GM23338 (cell line): ENCODE measurements at regions not wholly inside any gene's neighbourhood (a gene's known extent, or its start where the extent isn't known, plus 50 kb on each side); places are given as distances from the start of the nearest gene placed in this dataset.

ENCODE experiments used
- ATAC-seq: fragments of 200-7000 bp; cut with Tn5 transposase; 3 replicates; pipeline ENCODE4 v1.9.1; 2020
- DNase-seq: peaks from one replicate; pipeline ENCODE4 v3.0.0-alpha.2; 2015; ENCODE audit warnings: low spot score
- H2AFZ ChIP-seq: fragments of 200-600 bp; sonication (generic); 2 replicates; pipeline ENCODE4 v1.8.0; 2016; ENCODE audit warnings: antibody characterized with exemption, mild to moderate bottlenecking, moderate library complexity
- H3F3A ChIP-seq: fragments of 200-600 bp; sonication (generic); replicated peaks from 2 replicates; pipeline ENCODE4 v1.8.0; 2017; ENCODE audit warnings: antibody characterized with exemption, mixed run types, low read depth
- H3K27ac ChIP-seq: fragments of 200-600 bp; sonication (generic); 2 replicates; pipeline ENCODE4 v1.6.1; 2016; ENCODE audit warnings: low read depth
- H3K27me3 ChIP-seq: fragments of 200-600 bp; sonication (generic); 2 replicates; pipeline ENCODE4 v1.8.0; 2016; ENCODE audit warnings: mild to moderate bottlenecking, mixed run types, moderate library complexity; ENCODE audit not compliant: insufficient read depth
- H3K36me3 ChIP-seq: fragments of 200-600 bp; sonication (generic); 2 replicates; pipeline ENCODE4 v1.8.0; 2016; ENCODE audit warnings: mild to moderate bottlenecking; ENCODE audit not compliant: insufficient read depth
- H3K4me1 ChIP-seq: fragments of 200-600 bp; sonication (generic); 2 replicates; pipeline ENCODE4 v1.8.0; 2016; ENCODE audit warnings: mild to moderate bottlenecking, moderate library complexity; ENCODE audit not compliant: insufficient read depth
- H3K4me2 ChIP-seq: fragments of 200-600 bp; sonication (generic); 2 replicates; pipeline ENCODE4 v1.7.1; 2017; ENCODE audit warnings: mixed run types
- H3K4me3 ChIP-seq: fragments of 200-600 bp; sonication (generic); 2 replicates; pipeline ENCODE4 v1.6.1; 2016; ENCODE audit warnings: mixed run types
- H3K79me2 ChIP-seq: fragments of 200-600 bp; sonication (generic); replicated peaks from 2 replicates; pipeline ENCODE4 v1.8.0; 2017; ENCODE audit warnings: mild to moderate bottlenecking; ENCODE audit not compliant: insufficient read depth
- H3K9me2 ChIP-seq: fragments of 200-600 bp; sonication (generic); 2 replicates; pipeline ENCODE4 v1.8.0; 2017; ENCODE audit not compliant: insufficient read depth
- H4K20me1 ChIP-seq: fragments of 200-600 bp; sonication (generic); replicated peaks from 2 replicates; pipeline ENCODE4 v1.8.0; 2017; ENCODE audit warnings: mild to moderate bottlenecking; ENCODE audit not compliant: insufficient read depth
- H3K27ac Mint-ChIP-seq: 2 replicates; pipeline ENCODE4 v1.8.0; 2020; ENCODE audit warnings: inconsistent platforms, mild to moderate bottlenecking, moderate library complexity, mixed read lengths
- H3K27me3 Mint-ChIP-seq: 3 replicates; pipeline ENCODE4 v1.8.0; 2022; ENCODE audit warnings: low read depth, mild to moderate bottlenecking, moderate library complexity, mixed read lengths, inconsistent platforms; ENCODE audit not compliant: insufficient read depth, poor library complexity
- H3K36me3 Mint-ChIP-seq: 3 replicates; pipeline ENCODE4 v1.8.0; 2021; ENCODE audit warnings: low read depth, mild to moderate bottlenecking, inconsistent platforms, moderate library complexity, mixed read lengths
- H3K4me1 Mint-ChIP-seq: 3 replicates; pipeline ENCODE4 v1.8.0; 2020; ENCODE audit warnings: mild to moderate bottlenecking, inconsistent platforms, mixed read lengths
- H3K4me3 Mint-ChIP-seq: 3 replicates; pipeline ENCODE4 v1.8.0; 2021; ENCODE audit warnings: moderate library complexity, mild to moderate bottlenecking, inconsistent platforms, mixed read lengths
- H3K9me3 Mint-ChIP-seq: 3 replicates; pipeline ENCODE4 v1.8.0; 2020; ENCODE audit warnings: moderate library complexity, mild to moderate bottlenecking, inconsistent platforms, mixed read lengths
- CREB1 ChIP-seq: fragments of 250-450 bp; sonication (Bioruptor Pico); IDR thresholded peaks from 2 replicates; pipeline ENCODE4 v1.5.0; 2020; ENCODE audit warnings: low read depth, mild to moderate bottlenecking, moderate library complexity
- EZH2 ChIP-seq: fragments of 200-600 bp; sonication (generic); IDR thresholded peaks from one replicate; pipeline ENCODE4 v1.8.0; 2017; ENCODE audit warnings: antibody characterized with exemption, mild to moderate bottlenecking, low read depth; ENCODE audit not compliant: unreplicated experiment
- EZH2phosphoT487 ChIP-seq: fragments of 200-600 bp; sonication (generic); IDR thresholded peaks from one replicate; pipeline ENCODE4 v1.8.1; 2018; ENCODE audit warnings: antibody characterized with exemption; ENCODE audit not compliant: unreplicated experiment
- JUNB ChIP-seq: IDR thresholded peaks from one replicate; pipeline ENCODE4 v1.6.1; 2016; ENCODE audit warnings: antibody characterized with exemption; ENCODE audit not compliant: unreplicated experiment
- NANOG ChIP-seq: IDR thresholded peaks from 2 replicates; pipeline ENCODE4 v1.6.1; 2016; ENCODE audit warnings: antibody characterized with exemption, borderline replicate concordance
- POLR2AphosphoS5 ChIP-seq: IDR thresholded peaks from 2 replicates; pipeline ENCODE4 v1.6.1; 2016; ENCODE audit warnings: antibody characterized with exemption, low read depth
- STAT1 ChIP-seq: IDR thresholded peaks from one replicate; pipeline ENCODE4 v1.6.1; 2016; ENCODE audit warnings: antibody characterized with exemption; ENCODE audit not compliant: unreplicated experiment
- ZNF114 ChIP-seq: fragments of 250-450 bp; sonication (Bioruptor Pico); IDR thresholded peaks from 2 replicates; pipeline ENCODE4 v1.5.0; 2020; ENCODE audit warnings: mild to moderate bottlenecking, moderate library complexity
- ZNF331 ChIP-seq: fragments of 250-450 bp; sonication (Bioruptor Pico); IDR thresholded peaks from 2 replicates; pipeline ENCODE4 v1.5.0; 2020; ENCODE audit warnings: low read depth, mild to moderate bottlenecking, moderate library complexity
- TF ChIP-seq, protein P1 (sequence below): IDR thresholded peaks from one replicate; pipeline ENCODE4 v1.6.1; 2018; ENCODE audit warnings: antibody characterized with exemption; ENCODE audit not compliant: unreplicated experiment
- TF ChIP-seq, protein P2 (sequence below): fragments of 250-450 bp; sonication (Bioruptor Pico); IDR thresholded peaks from 2 replicates; pipeline ENCODE4 v1.5.0; 2020; ENCODE audit warnings: mild to moderate bottlenecking, moderate library complexity
- TF ChIP-seq, protein P3 (sequence below): IDR thresholded peaks from 2 replicates; pipeline ENCODE4 v1.6.1; 2016; ENCODE audit warnings: antibody characterized with exemption
- TF ChIP-seq, protein P4 (sequence below), 2 experiments: fragments of 200-600 bp in 1 of 2; sonication (generic) in 1 of 2; conservative IDR thresholded peaks; 2 replicates each; pipeline versions ENCODE4 v1.5.1 to v1.6.1; 2016 to 2017; ENCODE audit warnings: antibody characterized with exemption in 2 of 2, low read depth in 2 of 2, mild to moderate bottlenecking in 2 of 2, moderate library complexity in 1 of 2

DNA sequence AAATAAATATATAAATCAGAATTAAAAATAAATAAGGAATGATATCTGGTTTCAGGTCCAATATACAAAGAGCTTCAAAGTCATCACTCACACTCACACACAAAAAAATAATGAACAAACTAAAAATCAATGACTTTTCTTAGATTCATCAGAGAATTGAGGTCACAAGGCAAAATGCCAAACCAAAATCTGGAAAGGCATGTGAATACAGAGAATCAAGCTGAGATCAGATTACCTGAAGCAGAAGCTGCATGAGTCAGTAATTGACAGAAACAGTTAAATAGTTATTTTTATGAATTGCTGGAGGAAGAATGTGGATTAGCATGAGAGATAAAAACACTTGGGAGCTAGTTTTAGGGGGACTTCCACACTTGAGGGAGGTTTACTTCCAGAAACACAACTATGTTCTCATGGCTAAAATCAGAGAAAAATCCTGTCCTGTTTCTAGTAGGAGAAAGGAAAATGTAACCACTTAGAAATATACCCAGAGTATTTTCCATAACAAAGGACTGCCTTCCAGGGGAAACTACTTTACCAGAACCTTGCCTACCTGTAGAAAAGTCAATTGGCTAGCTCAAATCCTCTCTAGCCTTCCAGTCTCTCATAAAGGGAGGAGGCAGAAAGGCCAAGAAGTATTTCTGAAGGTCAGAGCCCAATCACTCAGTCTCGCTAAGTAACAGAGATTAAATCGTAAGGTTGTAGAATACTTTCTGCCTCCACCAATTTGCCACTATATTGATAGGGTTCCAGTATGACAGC, 536.6 kb upstream of the NR5A2 start:
- Histone ChIP-seq H3K36me3 (0 out of 2 replicates have a peak, but pooled peaks cover 3% of the 10 kb centered on the region), H4K20me1 (no peaks in the 10 kb centered on the region), H3K9me2 (no peaks in the 10 kb centered on the region), H3K27me3 (no peaks in the 10 kb centered on the region), H3K4me2 (no peak overlapping the region), H2AFZ (no peak overlapping the region), H3K4me1 (peaks cover 4% of the 10 kb centered on the region; the same call in 1 of the 2 replicates), H3K27ac (peak overlapping the region; percentile 1; the same call in 1 of the 2 replicates), H3K4me3 (no peak overlapping the region), H3K79me2 (no peaks in the 10 kb centered on the region), H3F3A (no peaks in the 10 kb centered on the region)
- peaks cover 9% of the 10 kb centered on the region; the same call in 2 of the 3 replicates for H3K36me3 Mint-ChIP-seq
- no peaks in the 10 kb centered on the region for H3K27me3 Mint-ChIP-seq
- peak; percentile 53; the same call in 2 of the 3 replicates for ATAC-seq
- H3K9me3 Mint-ChIP-seq: peaks cover 20% of the 10 kb centered on the region
- H3K27ac Mint-ChIP-seq: peak overlapping the region; percentile 78
- peaks cover 17% of the 10 kb centered on the region for H3K4me1 Mint-ChIP-seq
- no peak overlapping the region for H3K4me3 Mint-ChIP-seq
- TF ChIP-seq, protein P1, sequence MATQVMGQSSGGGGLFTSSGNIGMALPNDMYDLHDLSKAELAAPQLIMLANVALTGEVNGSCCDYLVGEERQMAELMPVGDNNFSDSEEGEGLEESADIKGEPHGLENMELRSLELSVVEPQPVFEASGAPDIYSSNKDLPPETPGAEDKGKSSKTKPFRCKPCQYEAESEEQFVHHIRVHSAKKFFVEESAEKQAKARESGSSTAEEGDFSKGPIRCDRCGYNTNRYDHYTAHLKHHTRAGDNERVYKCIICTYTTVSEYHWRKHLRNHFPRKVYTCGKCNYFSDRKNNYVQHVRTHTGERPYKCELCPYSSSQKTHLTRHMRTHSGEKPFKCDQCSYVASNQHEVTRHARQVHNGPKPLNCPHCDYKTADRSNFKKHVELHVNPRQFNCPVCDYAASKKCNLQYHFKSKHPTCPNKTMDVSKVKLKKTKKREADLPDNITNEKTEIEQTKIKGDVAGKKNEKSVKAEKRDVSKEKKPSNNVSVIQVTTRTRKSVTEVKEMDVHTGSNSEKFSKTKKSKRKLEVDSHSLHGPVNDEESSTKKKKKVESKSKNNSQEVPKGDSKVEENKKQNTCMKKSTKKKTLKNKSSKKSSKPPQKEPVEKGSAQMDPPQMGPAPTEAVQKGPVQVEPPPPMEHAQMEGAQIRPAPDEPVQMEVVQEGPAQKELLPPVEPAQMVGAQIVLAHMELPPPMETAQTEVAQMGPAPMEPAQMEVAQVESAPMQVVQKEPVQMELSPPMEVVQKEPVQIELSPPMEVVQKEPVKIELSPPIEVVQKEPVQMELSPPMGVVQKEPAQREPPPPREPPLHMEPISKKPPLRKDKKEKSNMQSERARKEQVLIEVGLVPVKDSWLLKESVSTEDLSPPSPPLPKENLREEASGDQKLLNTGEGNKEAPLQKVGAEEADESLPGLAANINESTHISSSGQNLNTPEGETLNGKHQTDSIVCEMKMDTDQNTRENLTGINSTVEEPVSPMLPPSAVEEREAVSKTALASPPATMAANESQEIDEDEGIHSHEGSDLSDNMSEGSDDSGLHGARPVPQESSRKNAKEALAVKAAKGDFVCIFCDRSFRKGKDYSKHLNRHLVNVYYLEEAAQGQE: no peak
- no peak for TF ChIP-seq EZH2
- TF ChIP-seq ZNF114: no peak
- no peak for TF ChIP-seq JUNB
- no peak for TF ChIP-seq EZH2phosphoT487
- TF ChIP-seq CREB1: no peak
- TF ChIP-seq POLR2AphosphoS5: no peak
- no peak for TF ChIP-seq STAT1
- TF ChIP-seq, protein P2, sequence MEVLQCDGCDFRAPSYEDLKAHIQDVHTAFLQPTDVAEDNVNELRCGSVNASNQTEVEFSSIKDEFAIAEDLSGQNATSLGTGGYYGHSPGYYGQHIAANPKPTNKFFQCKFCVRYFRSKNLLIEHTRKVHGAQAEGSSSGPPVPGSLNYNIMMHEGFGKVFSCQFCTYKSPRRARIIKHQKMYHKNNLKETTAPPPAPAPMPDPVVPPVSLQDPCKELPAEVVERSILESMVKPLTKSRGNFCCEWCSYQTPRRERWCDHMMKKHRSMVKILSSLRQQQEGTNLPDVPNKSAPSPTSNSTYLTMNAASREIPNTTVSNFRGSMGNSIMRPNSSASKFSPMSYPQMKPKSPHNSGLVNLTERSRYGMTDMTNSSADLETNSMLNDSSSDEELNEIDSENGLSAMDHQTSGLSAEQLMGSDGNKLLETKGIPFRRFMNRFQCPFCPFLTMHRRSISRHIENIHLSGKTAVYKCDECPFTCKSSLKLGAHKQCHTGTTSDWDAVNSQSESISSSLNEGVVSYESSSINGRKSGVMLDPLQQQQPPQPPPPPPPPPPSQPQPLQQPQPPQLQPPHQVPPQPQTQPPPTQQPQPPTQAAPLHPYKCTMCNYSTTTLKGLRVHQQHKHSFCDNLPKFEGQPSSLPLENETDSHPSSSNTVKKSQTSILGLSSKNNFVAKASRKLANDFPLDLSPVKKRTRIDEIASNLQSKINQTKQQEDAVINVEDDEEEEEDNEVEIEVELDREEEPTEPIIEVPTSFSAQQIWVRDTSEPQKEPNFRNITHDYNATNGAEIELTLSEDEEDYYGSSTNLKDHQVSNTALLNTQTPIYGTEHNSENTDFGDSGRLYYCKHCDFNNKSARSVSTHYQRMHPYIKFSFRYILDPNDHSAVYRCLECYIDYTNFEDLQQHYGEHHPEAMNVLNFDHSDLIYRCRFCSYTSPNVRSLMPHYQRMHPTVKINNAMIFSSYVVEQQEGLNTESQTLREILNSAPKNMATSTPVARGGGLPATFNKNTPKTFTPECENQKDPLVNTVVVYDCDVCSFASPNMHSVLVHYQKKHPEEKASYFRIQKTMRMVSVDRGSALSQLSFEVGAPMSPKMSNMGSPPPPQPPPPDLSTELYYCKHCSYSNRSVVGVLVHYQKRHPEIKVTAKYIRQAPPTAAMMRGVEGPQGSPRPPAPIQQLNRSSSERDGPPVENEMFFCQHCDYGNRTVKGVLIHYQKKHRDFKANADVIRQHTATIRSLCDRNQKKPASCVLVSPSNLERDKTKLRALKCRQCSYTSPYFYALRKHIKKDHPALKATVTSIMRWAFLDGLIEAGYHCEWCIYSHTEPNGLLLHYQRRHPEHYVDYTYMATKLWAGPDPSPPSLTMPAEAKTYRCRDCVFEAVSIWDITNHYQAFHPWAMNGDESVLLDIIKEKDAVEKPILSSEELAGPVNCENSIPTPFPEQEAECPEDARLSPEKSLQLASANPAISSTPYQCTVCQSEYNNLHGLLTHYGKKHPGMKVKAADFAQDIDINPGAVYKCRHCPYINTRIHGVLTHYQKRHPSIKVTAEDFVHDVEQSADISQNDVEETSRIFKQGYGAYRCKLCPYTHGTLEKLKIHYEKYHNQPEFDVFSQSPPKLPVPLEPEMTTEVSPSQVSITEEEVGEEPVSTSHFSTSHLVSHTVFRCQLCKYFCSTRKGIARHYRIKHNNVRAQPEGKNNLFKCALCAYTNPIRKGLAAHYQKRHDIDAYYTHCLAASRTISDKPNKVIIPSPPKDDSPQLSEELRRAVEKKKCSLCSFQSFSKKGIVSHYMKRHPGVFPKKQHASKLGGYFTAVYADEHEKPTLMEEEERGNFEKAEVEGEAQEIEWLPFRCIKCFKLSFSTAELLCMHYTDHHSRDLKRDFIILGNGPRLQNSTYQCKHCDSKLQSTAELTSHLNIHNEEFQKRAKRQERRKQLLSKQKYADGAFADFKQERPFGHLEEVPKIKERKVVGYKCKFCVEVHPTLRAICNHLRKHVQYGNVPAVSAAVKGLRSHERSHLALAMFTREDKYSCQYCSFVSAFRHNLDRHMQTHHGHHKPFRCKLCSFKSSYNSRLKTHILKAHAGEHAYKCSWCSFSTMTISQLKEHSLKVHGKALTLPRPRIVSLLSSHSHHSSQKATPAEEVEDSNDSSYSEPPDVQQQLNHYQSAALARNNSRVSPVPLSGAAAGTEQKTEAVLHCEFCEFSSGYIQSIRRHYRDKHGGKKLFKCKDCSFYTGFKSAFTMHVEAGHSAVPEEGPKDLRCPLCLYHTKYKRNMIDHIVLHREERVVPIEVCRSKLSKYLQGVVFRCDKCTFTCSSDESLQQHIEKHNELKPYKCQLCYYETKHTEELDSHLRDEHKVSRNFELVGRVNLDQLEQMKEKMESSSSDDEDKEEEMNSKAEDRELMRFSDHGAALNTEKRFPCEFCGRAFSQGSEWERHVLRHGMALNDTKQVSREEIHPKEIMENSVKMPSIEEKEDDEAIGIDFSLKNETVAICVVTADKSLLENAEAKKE (CRISPR knock-in tag): no peak
- TF ChIP-seq, protein P3, sequence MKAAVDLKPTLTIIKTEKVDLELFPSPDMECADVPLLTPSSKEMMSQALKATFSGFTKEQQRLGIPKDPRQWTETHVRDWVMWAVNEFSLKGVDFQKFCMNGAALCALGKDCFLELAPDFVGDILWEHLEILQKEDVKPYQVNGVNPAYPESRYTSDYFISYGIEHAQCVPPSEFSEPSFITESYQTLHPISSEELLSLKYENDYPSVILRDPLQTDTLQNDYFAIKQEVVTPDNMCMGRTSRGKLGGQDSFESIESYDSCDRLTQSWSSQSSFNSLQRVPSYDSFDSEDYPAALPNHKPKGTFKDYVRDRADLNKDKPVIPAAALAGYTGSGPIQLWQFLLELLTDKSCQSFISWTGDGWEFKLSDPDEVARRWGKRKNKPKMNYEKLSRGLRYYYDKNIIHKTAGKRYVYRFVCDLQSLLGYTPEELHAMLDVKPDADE: no peak
- no peak for TF ChIP-seq NANOG
- TF ChIP-seq, protein P4, sequence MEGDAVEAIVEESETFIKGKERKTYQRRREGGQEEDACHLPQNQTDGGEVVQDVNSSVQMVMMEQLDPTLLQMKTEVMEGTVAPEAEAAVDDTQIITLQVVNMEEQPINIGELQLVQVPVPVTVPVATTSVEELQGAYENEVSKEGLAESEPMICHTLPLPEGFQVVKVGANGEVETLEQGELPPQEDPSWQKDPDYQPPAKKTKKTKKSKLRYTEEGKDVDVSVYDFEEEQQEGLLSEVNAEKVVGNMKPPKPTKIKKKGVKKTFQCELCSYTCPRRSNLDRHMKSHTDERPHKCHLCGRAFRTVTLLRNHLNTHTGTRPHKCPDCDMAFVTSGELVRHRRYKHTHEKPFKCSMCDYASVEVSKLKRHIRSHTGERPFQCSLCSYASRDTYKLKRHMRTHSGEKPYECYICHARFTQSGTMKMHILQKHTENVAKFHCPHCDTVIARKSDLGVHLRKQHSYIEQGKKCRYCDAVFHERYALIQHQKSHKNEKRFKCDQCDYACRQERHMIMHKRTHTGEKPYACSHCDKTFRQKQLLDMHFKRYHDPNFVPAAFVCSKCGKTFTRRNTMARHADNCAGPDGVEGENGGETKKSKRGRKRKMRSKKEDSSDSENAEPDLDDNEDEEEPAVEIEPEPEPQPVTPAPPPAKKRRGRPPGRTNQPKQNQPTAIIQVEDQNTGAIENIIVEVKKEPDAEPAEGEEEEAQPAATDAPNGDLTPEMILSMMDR (conservative IDR thresholded peaks at IDR 0.05; ENCODE audit: low read depth in 2 of 2): no peak
- no peak for TF ChIP-seq ZNF331
- DNase-seq: peak; percentile 34
